Activated naive CD4-positive, alpha-beta T cell (primary cell): ENCODE measurements at regions not wholly inside any gene's neighbourhood (a gene's known extent, or its start where the extent isn't known, plus 50 kb on each side); places are given as distances from the start of the nearest gene placed in this dataset.
"Not testable (repeated sequence)": the region's sequence is repeated elsewhere in the genome, so short reads cannot be mapped to it uniquely, and the experiment has no call there.

Experiments used
- DNase-seq, 4 experiments: peaks; one replicate each; lab custom pipeline; 2025; lab: John Stamatoyannopoulos, UW

DNA sequence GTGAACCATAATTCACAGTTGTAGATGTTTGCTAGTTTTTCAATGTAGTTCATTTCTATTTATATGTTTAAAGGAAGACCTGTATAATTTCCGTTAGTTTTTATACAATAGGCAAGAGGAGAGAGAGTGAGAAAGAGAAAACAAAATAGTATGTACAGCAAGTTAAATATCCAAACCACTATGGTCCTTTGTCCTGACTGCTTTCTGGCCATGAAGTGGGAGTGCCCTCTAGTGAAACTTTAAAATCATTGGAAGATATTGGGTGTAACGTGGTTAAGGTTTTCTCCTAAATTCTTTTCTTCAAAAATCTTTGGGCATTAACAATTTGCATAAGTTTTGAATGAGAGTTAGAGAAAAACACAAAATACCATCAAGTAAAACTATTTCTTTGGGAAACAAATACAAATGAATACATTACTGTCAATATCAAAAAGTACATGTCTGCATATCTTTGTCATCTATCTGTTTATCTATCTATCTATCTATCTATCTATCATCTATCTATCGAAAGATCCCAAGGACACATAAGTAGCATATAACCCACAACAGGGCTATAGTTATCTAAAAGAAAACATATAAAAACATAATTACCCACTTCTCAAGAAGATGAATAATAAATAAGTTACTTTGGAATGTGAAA, 534.6 kb upstream of the ATP11B start:
- DNase-seq = no peak

DNA sequence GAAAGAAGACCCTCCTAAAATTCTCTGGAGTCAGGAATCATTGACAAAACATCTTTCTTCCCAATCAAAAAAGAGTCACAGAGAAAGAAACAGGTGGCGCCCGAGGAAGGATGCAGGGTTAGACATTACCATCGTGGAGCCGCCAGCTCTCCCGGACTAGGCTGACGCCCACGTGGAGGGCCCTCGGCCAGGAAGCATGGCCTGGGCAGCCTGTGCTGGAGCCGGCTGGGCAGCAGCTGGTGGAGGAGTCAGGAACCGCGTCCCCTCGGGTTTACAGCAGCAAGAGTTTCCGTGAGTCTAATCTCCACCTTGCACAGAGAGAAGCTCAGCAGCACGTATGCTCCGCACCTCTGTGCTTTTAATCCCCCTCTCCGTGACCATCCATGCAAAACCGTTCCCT, 533.7 kb upstream of the ATP11B start:
- no peak for DNase-seq

DNA sequence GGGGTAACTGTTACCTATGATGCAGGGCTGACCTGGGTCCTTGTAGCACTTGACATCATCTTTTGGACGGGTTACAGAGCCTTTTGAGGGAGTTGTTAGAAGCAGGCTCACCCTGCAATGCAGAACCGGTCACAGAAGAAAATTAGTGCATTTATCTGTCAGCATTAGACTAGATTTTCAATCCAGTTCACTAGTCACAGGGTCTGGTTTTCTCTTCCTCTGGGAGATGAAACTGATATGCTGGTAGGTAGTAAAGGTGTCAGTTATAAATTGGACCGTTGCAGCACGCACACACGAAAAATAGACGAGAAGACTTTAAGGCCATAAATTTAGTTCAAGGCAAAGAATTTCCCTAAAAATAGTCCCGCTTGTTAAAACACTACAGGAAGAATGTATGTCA, 532.3 kb upstream of the ATP11B start:
- DNase-seq = no peak

DNA sequence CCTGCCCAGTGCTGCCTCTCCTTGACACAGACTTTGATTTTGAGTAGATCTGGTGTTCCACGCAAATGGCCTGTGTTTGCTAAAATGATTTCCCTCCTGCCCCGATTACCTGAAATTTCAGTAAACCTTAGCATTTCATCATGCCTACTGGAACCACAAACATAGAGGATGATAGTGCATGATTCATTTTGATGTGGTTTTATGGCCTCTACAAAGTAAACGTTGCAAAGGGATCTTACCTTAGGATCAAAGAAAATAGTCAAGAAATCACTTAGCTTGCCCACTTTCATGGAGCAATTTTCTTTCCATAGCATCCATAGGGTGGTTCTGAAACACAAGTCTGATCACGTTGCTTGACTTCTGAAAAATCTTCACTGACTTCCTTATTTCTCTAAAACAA, 524.6 kb upstream of the ATP11B start:
- no peak for DNase-seq

DNA sequence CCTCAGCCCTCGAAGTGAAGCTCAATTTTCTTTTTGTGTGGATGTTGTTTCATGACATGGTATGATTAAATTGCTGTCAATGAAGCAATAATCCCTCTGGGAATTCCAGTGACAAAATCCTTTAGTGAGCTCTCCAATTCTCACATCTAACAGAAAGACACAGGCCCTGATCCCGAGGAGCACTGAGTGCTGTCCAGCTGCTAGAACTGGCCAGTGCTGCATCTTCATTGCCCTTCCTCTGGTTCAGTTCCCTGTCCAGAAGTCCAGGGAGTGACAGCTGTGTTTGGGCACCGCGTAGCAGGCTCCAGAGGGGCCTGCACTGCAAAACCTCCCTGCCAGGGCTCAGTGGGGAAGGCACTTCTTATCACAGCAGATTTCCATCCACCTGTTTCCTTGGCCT, 516.8 kb upstream of the ATP11B start:
- no peak for DNase-seq

DNA sequence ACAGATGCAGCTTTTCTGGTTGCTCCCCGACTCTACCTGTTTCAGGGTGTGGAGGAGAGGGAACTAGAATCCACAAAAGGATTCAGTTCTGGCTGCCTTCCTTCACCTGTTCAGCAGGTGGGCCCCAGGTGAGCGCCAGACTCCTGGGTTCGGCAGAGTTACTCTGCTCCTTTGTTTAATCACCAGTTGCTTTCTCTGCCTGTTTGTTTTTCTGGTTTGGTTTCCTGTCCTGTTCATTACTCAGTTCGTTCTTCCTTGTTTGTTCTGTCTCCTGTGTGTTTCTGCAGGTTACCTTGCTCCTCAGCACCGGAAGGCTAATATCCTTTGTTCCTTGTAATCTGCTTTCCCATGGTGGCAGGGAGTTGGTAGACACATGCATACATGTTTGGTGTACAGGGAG, 508.5 kb upstream of the ATP11B start:
- no peak for DNase-seq

DNA sequence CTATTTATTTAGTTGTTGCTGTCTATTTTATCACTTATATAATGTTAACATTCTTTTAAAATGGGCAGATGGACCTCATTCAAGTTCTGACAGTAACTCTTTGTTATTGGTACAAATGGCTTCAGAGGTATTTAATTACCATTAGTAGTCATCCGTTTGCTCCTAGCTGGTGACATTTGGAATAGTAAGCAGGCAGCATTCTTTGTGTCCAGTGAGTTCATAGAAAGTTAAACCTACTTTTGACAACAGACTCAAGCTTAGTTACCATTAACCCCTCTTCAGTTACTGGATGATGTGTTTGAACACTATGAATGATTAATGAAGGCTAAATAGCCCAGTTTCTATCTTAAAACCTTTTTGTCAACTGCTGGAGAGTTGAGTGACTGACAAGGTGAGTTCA, 500.7 kb upstream of the ATP11B start:
- DNase-seq = no peak

DNA sequence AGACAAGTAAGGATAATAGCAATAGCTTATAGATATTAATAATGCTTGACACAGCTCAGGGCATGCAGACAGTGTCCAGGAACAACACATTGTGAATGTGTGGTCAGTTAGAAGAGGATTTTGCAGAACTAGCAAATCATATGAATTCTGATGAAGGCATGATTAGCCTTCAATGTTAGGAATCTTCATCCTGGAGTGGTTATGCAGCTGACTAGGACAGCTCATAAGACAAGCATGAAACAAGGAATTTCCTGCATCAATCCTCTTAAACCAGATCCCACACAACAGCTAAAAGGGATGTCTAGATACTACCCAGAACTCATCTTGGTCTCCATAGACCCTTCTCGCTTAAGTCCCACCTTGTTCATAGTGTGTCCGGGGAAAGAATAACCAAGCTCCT, 499.0 kb upstream of the ATP11B start:
- DNase-seq = no peak

DNA sequence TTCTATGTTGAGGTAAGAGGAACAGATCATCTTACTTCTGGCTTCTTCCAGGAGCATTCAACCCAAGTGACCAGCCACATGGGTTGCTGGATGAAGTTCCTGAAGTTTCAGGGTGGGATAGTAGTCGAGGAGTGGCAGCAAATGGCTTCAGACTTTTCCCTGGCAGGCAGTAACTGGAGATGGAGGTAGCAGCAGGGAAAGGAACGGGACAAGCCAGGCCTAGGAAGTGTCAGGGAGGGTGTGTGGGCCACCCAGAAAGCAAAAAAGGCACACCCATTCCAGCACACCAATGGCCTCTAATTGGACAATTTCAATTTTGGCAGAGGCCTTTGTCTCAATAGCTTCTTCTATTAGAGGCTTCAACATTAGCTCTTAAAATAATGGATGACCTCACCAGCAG, 498.6 kb upstream of the ATP11B start:
- DNase-seq = no peak

DNA sequence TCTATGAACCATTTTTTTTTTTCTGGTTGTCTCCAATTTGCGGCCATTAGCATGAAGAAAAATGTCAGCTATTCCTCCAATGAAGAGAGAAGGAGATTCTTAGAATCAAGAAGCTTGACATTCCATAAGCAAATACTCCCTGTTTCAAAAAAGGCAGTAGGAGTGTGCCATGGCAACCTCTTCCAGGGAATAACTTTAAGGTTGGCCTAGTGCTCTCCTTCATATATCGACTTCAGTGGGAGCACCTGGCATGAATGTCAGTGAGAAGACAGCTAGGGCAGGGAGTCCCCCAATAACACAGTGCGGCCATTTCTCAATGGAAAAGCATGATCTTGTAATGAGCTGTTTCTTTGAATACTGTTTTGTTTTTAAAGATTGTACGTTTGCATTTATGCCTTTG, 493.0 kb upstream of the ATP11B start:
- DNase-seq = no peak

DNA sequence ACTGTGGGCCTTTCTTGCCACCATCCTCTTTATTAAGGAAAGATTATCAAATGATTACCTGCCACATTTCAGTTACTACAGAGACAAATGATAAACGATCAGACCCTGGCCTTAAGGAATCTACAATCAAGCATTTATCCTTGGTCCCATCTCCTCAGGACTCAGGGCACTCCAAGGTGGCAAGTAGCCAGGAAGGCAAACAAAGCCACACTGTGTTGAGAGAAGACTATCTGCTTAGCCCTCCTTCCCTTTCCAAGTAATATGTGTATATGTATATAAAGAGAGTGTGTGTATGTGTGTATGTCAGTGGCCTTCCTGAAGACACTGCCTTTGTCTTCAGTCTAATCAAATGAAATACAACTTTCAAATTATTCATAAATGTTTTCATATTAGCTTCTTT, 490.1 kb upstream of the ATP11B start:
- DNase-seq = no peak

DNA sequence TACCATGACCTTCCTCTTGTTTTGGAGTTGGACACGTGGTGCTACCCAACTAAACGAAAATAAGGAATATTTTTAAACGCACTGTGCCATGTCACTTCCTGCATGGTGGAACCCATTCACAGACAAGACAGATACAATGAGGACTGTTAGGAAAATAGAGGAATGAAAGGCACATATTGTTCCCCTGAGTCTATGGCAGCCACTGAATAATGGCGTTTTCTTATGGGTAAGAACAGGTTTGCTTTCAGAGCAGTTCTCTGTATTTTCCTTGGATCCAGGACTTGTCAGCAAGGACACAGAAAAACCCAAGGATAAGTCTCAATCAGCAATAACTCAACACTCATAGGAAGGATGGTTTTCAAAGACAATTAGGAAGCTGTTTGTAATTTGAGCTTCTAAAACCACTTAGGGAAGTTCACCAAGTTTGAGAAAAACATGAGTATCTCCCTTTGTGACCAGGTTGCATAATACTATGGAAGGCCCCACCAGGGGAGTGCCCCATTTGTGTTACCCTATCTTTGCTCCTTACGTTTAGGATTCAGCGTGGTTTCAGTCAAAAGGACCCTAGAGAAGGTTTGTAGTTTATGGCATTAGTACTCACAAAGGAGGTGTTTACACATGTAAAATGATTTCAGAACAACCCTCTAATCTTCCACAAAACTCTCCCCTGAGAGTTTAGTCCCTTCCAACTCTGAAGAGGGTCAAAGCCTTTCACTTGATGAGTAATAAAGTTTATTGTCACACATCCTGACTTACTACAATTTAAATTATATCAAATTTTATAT, 487.2 kb upstream of the ATP11B start:
- DNase-seq = no peak

DNA sequence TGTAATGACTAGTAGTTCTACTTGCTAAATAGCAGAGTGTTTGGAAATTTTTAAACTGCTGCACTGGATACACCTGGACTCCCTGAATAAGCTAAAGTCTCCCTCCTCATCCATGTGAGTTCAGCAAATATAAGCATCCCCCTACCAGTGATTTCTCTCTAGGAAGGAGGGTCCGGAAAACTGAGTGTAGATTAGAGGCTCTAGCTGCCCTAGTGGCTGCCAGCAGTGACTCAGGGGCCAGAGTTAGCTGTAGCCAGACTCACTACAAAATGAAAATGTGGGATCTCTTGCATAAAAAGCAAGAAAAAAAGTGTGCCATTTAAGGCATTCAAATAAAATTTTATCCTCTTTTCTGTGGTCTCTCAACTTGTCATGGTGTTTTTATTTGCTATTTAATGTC, 485.0 kb upstream of the ATP11B start:
- DNase-seq = no peak

DNA sequence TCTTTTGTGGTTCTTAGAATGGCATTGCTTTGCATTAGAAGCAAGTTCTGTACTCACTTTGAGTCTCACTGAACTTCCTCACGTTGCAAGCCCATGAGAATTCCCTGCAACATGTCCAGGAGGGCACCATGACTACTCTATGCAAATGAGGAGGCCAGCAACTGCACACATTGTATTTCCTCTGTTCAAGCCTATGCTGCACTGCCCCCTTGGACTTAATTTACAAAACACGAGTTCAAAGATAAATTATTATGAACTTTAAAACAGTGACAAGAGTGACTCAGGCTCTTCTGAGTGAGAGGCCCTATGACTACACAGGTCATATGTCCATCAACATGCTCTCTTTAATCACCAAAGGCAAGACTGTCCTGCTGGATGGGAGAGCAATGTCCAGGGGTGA, 484.2 kb upstream of the ATP11B start:
- DNase-seq = no peak

DNA sequence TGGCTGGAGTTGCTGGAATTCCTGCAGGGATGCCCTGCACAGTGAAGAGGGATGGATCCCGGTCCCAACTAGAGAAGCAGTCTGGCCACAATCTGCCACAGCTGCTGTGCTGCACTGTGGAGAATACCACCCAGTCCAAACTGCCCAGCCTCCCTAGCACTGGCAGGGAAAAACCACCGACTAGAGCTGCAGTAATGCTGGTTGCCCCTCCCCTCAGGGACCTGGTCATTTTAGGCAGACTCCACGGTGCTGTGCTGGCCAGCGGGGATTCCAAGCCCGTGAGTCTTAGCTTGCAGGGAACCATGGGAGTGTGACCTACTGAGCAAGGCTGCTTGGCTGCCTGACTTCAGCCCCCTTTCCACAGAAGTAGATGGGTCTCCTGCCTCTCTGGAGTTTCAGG, 478.0 kb upstream of the ATP11B start:
- DNase-seq = no peak

DNA sequence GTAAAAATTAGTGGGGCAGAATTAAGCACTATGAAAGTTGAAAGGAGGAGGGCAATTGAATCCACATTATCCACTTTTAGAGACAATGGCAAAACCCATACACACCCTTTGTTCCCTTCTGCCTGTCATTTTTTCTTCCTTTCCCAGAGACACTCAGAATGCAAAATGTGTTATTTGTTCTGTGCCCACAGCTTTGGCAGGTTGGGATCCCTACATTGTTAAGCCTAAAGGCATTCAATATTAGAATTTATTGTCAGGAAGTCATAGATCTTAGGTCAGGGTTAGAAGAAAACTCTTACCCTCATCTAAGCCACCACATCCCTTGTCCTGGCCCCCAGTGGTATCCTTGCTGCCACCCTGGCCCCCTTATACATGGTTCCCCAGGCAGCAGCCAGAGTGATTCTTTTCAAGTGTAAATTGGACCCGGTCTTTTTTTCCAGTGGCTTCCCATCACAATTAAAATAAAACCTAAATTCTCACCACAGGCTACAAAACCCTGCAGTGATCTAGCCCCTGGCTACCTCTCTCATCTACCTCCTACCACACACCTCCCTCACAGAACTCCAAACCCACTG, 470.1 kb upstream of the ATP11B start:
- DNase-seq = no peak

DNA sequence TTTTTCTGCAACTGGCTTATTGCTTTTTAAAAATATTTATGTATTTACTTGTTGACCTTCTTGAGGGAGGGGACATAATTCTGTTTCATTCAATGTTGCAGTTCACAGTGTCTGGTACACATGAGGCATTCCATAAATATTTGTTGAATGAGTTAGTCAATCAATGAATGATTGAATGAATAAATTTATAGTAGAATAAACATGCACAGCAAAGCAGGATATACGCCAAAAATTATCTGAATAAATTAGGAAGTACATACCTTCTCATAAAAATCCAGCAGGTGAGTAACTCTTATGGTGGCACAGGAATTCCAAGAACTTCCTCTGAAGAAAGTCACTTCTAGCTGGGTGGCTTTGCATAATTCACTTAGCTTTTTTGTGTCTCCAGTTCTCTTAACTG, 469.4 kb upstream of the ATP11B start:
- DNase-seq = no peak

DNA sequence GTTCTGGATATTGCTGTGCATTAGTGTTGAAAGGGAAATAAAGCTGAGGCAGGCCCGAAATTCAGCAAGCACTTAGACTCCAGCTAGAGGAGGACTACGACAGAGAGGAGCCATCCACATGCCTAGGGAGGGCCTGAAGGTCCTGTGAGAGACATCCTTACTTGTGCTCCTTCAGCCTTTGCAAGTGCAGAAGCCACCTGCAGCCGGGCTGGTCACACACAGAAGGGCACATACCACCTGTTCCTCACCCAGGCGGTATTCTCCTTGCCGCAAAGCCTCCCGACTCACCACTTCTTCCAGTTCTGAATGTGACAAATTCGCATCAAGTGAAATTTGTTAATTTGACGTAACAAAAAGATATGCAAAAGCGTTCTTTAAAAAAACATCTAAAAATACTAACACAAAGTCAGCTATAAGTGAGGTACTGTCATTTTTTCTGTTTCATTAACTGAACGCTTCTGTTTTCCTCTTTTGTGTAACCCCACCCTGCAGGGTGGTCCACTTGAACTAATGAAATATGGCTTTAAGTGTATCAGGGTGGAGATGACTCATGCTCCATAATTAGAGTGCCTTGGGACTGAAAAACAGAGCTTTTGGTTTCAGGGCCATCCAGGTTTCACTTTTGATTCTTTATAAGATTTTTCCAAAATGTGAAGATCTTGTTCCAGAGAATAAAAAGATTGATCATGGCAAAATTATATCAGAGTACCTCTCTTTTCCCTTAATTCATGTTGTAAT, 467.9 kb upstream of the ATP11B start:
- no peak for DNase-seq

DNA sequence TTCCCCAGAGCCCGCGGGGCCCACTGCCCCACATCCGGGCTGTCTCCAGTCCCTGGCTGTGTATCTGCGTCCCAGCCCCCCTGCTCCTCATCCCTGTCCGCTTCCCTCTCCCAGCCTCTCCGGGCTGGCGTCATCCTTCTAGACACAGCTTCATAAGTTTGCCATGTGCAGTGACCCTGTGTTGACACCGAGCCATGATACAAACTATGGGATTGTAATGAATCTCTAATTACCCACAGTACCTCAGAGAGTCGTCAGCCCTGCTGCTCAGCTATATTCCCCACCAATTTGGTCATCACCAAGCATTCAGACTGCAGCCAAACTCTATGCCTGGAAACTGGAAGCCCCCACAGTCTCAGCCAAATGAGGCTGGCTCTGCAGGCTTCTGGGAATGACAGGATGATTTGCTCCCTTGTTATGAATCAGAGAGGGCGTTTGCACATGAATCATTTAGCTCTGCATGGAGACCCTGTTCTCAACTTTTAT, 466.1 kb upstream of the ATP11B start:
- DNase-seq = no peak

DNA sequence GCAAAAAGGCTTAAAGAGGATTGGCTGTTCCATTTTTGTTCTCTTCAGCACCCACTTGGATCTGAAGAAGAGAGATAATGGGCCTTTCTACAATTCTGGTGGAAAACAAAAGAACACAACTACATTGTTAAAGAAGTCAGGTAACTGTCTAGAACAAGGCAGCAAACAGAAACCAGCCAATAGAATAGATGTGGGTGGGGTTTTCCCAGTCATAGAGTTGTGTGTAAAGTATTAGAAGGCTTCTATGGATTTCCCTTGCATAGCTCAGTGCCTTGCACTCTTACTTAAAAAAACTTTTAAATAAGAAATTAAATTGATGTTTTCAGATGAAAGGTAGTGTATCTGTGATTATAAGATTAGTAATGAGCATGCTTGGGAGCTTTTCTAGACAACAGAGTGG, 462.7 kb upstream of the ATP11B start:
- DNase-seq = no peak

DNA sequence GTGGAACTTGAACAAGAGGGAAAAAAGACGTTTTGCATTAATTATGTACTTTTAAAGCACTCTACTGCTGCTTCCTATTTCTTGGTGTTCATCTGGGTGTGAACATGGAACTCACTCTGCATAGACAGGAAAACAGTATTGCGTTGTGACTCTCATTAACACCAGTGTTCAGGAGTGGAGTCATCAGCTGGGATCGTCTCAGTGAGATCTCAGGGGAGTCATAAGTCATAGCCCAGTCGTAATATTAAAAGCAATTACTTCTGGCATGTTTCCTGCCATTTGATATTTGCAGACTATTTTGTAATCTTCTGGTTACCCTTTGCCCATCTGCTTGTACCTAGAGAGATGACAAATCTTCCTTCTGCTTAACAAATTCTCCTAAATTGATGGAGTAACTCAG, 462.0 kb upstream of the ATP11B start:
- DNase-seq = no peak

DNA sequence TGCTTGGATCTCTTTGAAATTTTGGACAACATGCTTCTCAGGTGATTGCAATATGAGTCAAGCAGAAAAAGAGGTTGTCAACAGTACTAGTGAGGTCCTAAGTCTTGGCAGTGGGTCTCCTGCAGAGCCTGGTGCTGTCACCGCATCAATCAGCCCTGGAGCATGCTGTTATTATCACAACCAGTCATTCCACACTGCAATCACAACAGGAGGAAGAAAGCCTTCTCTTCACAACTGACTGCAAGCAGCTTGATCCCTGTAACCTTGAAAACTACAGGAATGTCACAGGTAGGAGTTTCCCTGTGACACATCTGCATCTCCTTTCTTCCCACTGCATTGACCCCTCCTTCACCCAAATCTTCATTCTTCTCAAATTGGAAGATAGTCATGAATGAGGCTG, 451.1 kb upstream of the ATP11B start:
- no peak for DNase-seq

DNA sequence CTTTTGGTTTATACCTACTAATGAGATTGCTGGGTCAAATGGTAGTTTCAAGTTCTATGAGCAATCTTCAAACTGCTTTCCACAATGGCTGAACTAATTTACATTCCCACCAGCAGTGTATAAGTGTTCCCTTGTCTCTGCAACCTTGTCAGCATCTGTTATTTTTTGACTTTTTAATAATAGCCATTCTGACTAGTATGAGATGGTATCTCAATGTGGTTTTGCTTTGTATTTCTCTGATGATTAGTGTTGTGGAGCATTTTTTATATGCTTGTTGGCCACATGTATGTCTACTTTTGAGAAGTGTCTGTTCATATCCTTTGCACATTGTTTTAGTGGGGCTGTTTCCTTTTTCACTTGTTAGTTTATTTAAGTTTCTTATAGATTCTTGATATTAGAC, 449.3 kb upstream of the ATP11B start:
- DNase-seq = not testable (repeated sequence)
